Astrocyte of the spinal cord (primary cell): ENCODE measurements at regions not wholly inside any gene's neighbourhood (a gene's known extent, or its start where the extent isn't known, plus 50 kb on each side); places are given as distances from the start of the nearest gene placed in this dataset.
"Not testable (repeated sequence)": the region's sequence is repeated elsewhere in the genome, so short reads cannot be mapped to it uniquely, and the experiment has no call there.

ENCODE experiments used
- DNase-seq: peaks from one replicate; pipeline ENCODE4 v3.0.0; 2011; ENCODE audit warnings: low read depth, low spot score
- H3K4me3 ChIP-seq: 2 replicates; pipeline ENCODE4 v1.5.1; 2011; ENCODE audit warnings: low read depth, mild to moderate bottlenecking, low read length, moderate library complexity
- CTCF ChIP-seq: IDR thresholded peaks from 2 replicates; pipeline ENCODE4 v1.5.1; 2012; ENCODE audit warnings: low read depth, mild to moderate bottlenecking, low read length, inconsistent platforms
- in situ Hi-C: cut with HindIII; loops from 2 replicates; pipeline ENCODE4 v1.10.0; 2017; ENCODE audit warnings: low sequenced_read_pairs

- no peak overlapping the region for H3K4me3 ChIP-seq
- in situ Hi-C loops = no loop called here
- no peak for DNase-seq
- TF ChIP-seq CTCF = no peak
Observed at GRCh38 chr6:9834233-9834632, 580.6 kb downstream of the TFAP2A start.

GRCh38 chr6:9831783-9832182, 583.1 kb downstream of the TFAP2A start:
- no peak for DNase-seq
- TF ChIP-seq CTCF = no peak
- in situ Hi-C loops = no loop called here
- H3K4me3 ChIP-seq = no peak overlapping the region

- H3K4me3 ChIP-seq = no peak overlapping the region
- no peak for DNase-seq
- in situ Hi-C loops = no loop called here
- TF ChIP-seq CTCF = no peak
Observed at GRCh38 chr6:9830808-9831207, 584.1 kb downstream of the TFAP2A start.

GRCh38 chr6:9825526-9825925, 589.3 kb downstream of the TFAP2A start:
- in situ Hi-C loops = no loop called here
- no peak overlapping the region for H3K4me3 ChIP-seq
- no peak for DNase-seq
- TF ChIP-seq CTCF = no peak

- DNase-seq, H3K4me3 ChIP-seq, in situ Hi-C loops: not testable (repeated sequence)
Observed at GRCh38 chr6:9810727-9811126, 604.1 kb downstream of the TFAP2A start.

GRCh38 chr6:9810286-9810685, 604.6 kb downstream of the TFAP2A start:
- no peak for TF ChIP-seq CTCF
- no peak overlapping the region for H3K4me3 ChIP-seq
- in situ Hi-C loops = no loop called here
- DNase-seq = no peak

GRCh38 chr6:9806195-9806594, 608.7 kb downstream of the TFAP2A start:
- H3K4me3 ChIP-seq = no peak overlapping the region
- no peak for TF ChIP-seq CTCF
- in situ Hi-C loops = no loop called here
- no peak for DNase-seq
